HG03469 (cell line): ENCODE measurements at regions not wholly inside any gene's neighbourhood (a gene's known extent, or its start where the extent isn't known, plus 50 kb on each side); places are given as distances from the start of the nearest gene placed in this dataset.

Experiments
- ATAC-seq: cut with Tn5 transposase; IDR thresholded peaks from one replicate; pipeline ENCODE4 v1.9.1; 2021; ENCODE audit warnings: mild to moderate bottlenecking, moderate library complexity, moderate number of reproducible peaks; ENCODE audit not compliant: unreplicated experiment

DNA sequence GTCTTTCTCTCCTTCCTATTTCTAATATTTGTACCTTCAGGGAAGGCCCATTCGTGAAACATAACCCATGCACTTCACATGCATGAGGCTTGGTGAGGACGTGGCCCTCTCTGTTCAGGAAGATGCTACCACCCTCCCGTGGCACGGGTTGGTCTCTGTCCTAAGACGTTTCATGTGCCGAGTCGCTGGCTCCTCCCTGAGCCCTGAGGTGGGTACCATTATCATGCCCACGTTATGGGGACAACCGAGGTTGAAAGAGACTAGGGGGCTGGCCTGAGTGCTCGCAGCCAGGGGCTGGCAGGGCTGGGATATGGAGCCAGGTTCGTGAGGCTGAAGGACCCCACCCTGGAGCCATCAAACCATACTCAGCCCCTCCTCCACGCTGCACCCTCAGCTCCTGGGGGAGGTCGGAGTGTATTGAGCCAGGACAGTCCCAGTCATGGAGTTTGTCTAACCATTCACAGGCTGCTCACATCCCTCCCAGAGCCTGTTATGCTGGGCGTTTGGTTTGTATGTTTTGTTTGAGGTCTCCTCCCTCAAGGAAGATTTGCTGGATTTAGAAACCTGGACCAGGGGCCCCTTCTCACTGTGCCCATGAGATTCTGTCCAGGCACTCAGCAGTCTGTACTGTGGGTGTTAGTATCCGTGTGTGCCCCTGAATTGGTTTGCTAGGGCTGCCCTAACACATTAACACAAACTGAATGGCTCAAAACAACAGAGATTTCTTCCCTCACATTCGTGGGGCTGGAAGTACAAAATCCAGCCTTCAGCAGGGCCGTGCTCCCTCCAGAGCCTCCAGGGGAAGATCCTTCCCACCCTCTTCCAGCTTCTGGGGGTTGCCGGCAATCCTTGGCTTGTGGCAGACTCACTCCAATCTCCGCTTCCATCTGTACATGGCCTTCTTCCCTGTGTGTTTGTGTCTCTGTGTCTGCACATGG, 88.3 kb downstream of the ANKRD60 start:
- no peak for ATAC-seq

DNA sequence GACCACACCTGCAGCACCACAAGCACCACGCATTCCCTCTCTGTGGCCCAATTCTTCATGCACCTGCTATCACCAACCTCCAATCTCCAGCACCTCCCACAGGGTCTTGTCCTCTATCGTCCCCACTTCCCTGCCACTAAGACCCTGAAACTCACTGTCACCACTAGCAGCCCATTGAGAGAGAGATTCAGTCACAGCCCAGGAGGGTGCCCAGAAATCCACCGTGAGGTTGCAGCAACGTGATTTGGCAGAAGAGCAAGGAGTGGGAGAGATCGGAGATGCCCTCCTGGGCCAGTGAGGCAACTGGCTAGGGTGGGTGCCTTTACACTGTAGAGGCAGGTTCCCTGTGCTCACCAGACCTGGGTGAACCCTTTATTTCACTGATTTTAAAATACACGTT, 90.1 kb downstream of the ANKRD60 start:
- no peak for ATAC-seq

DNA sequence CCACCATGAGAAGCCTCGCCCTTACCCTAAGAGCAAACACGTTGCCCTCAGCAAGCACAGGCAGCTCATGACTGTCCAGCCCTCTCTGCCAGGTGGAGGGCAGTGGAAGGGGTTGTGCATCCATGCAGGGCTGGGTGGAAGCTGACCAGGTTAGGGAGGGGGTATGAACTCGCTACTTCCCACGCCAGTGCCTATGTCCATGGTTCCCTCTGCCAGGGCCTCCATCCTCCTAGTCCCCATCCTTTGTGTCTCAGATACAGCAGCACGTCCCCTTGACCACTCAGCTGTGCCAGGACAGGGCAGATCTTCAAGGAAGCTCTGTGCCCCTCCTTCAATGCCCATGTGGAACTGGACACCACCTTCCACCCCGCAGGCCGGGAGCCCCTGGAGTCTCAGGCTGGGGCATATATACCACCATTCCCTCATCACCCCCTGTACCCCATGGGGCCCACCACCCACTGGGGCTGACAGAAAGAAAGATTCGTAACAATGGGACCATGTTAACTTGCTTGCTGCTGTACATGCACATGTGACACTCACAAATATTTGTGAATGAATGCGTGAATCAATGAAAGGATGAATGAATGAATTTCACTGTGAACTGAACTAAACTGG, 90.7 kb downstream of the ANKRD60 start:
- ATAC-seq: no peak

DNA sequence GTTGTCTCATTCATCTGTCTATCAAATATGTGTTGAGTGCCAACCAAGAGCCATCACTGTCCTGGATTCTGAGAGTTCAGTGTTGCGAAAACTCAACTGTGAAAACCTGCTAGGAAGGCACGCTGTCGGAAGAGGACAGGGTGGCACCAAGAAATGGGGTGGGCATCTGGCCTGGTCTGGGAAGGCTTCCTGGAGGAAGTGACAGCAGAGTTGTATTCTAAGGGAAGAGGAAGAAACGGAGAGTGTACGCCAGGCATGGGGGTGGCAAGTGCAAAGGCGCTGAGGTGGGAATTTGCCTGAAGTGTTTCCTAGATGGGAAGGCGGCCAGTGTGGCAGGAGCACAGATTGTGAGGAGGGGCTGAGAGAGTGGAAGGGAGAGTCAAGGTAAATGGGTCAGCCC, 91.2 kb downstream of the ANKRD60 start:
- ATAC-seq: no peak

DNA sequence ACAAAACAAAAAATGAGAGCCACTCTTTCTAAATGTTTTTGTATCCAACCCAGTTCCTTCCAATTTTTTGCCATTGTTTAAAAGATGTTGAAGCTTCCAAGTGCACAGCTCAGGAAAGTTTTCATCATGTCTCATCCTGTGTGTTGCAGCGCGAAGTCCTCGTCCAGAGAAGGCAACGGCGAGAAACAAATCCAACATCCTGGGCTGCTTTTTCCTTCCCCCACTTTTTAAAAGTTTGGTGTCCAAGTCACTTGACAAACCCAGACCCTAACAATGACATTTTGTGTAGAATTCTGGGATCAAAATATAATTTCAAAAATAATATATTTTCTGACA, 92.3 kb downstream of the ANKRD60 start:
- ATAC-seq: no peak

DNA sequence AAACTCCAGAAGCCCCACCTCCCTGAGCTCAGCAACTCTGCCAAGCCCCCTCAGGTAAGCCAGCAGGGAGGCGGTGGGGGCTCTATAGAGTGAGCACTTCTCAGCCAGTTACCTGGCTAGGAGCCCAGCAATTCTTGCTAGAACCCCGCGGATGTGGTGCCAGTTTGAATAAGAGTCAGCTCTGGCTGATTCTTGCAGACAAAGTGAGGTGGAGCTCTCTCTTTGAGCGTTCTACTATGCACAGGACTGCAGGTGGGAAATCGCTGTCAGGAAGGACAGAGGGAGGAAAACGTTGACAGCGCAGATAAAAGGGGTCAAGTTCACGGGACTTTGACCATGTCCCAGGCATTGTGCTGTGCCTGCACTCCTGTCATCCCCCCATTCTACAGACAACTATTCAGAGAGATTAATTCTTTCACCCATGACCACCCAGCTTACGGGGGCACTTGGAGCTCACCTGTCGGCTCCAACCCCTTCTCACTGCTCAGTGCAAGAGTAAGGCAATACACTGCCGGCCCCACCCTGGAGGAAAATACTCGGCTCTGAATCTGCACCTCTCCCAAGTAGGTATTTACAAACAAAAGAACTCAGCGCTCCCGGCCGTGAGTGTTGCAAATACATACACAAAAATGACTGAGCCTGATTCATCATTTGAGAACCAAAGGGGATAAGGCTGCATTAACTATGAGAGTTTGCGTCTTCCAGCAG, 92.9 kb downstream of the ANKRD60 start:
- ATAC-seq: no peak

DNA sequence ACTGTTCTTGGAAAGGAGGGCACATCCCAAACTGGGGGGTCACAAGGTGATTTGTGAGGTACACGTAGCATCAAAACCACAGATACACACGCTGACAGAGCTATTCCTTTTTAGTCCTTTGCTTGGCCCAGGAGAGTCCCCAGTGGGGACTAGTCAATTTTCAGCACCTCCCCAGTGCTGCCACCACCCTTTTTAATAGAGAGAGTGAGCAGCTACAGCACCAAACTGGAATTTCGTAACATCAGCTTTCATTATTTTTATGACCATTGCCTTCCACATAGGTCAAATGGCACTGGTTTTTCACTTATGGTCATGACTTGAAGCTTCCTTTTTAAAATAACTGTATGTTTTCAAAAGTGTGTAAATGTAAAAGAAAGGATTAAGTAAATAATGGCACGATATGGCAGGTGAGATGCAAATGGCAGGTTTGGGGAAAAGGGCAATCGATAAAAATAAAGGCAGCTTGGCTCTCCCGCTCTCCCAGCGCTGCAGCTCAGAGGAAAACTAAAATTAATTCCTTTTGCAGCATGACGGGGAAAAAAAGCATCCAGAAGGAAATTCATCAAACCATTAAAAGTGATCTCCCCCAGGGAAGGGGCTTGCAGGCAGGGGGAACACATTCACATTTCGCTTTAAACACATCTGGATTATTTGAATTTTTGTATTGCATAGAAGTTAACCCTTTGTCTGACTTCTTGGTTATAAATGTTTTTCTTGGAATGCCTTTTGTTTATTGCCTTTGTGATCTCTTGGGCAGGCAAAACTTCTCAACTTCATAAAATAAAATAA, 95.2 kb downstream of the ANKRD60 start:
- ATAC-seq: no peak

DNA sequence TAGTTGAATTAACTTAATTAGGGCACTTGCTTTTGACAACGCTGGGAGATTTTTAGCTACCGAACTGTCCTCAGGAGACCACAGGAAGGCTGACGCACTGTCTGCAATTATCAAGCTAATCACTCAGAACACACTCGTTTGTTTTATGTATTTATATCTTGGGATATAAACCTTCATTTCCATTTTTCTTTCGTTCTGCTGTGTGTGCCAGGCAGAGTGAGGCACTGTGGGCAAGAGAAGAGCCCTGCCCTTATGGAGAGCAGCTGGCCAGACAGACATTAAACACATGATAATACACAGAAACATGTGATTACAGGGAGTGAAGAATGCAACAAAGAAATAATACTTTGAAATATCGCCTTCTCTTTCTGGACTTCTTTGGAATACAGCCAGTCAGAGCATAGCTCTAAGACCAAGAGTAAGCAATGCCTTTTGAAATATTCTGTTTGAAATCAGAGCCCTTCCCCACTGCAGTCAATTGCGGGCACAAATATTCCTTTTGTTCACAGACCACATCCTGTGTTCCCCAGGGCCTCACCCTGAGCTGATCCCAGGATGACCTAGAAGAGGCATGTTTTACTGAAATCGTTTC, 96.8 kb downstream of the ANKRD60 start:
- ATAC-seq: no peak

DNA sequence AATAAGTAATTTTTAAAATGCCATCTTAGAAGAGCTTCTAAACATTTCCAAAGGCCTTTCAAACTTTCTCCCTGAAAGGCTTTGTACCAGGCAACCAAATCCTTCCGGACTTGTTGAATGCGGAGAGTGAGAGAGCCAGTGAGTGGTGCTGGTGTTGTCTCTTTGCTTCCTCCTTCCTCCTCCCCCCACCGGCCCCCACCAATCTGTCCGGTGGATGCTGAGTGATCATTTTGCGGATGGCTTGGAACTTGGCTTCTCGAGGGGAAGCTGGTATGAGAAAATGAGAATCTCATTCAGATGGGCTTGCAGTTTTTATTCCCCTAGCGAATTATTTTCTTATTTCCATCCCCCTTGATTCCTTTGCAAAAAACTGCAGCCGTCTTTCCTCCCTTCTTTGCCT, 97.3 kb downstream of the ANKRD60 start:
- ATAC-seq: no peak

DNA sequence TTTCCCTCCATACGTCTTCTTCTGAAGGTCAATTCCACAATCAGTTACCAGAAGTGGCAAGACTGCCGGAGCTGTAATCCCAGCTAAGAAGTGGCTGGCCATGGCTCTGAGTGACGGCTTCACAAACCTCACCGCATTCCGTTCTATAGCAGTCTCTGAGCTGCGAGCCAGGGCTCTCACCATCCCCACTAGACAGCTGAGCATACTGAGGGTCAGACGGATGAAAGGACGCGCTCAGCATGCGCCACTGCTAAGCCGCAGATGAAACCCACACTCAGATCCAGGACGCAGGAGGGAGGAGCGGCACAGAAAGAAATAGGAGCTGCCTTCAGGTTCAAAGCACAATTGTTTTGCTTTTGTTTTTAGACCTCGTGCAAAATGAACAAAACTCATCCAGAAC, 97.9 kb downstream of the ANKRD60 start:
- no peak for ATAC-seq

DNA sequence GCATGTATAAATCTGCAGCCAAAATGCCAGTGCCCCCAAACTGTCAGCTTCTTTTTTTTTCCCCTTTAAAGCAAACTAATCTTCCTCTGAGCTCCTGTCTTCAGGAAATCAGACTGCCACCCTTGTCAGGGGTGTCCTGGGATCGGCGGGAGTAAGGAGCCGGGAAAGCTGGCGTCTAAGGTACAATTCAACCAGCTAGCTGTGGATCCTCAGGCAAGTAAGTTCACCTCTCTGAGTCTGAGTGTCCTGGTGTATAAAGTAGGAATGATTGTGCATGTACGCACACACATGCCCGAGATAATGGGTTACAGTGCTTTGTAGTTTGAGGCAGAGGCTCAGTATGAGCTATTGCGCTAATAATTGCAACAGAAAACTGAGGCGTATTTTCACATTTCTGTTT, 98.3 kb downstream of the ANKRD60 start:
- no peak for ATAC-seq

DNA sequence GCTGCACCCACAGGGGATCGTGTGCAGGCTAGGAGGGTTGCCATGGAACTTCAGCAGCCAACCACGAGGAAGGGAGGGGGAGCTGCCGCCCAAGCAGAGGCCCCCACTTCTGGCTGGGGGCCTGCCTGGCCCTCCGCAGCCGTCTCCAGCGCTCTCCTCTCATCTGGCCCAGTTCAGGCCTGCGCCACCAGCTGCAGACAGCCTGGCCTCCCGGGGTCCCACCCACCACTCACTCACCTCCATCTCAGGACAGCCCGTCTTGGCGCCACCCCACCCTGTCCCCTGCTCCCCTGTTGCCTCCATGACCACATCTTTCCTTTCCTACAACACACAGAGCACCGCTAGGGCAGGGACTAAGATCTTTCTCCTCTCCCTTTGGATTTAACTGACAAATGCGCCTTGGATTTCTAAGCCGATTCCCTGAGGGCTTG, 98.7 kb downstream of the ANKRD60 start:
- ATAC-seq: no peak

DNA sequence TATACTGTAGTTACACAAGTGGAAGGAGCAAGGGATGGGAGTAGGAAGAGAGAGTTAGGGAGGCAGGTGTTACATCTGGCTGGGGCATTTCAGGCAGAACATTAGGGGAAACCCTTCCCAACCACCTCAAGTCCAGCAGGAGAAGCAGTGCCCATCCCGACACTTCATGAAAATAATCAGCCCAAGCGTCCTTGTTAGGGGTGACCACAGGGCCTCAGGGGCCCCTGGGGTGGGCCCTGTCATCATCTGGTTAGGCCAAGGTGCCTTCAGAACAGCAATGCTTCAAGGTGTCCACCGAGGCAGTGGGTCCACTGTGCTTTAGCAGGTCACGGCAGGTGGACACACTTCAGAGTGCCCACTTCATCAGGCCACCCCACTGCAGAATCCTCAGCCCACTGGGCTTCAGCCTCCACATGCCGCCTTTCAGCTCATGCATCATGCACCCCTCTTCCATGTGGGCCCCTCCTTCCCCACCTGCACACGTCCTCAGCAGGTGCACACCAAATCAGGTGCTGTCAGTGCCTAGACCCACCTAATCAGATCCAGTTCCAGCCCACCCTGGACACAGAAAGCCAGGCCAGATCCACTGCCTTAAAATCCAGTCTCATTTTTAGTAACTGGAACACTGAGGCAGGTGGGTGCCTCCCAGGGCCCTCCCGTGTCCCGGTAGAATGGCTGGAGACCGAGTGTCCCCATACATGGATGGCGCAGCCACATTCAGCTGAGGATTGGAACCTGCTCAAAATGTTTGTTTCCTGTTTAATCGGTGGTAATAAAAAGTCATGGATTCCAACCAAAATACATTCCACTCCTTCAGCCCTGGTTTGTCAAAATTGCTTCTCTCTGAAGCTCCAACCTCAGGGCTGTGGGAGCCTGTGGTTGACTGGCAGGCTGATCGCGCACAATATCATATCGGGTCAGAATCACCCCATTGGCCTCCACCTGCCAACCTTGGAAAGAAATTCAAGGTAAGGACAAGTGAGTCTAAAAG, 99.5 kb downstream of the ANKRD60 start:
- no peak for ATAC-seq

DNA sequence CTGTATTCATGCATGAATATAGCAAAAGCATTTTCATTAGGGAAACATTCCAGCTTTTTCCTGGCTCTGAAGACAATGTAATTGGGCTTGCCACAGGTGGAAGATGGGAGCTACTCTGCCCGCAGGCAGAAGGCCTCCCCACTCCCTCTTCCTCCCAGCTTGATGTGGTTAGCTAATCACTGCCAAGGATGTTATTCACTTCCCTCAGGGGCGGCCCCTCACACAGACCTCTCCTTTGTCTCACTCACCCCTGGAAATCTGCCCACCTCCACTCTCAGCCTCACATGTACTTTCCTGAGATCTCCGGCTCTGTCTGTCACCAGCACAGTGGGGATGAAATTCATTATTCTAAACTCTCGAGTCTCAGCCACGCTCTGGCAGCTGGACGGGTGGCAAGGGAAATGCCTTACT, 100.7 kb downstream of the ANKRD60 start:
- ATAC-seq: no peak

DNA sequence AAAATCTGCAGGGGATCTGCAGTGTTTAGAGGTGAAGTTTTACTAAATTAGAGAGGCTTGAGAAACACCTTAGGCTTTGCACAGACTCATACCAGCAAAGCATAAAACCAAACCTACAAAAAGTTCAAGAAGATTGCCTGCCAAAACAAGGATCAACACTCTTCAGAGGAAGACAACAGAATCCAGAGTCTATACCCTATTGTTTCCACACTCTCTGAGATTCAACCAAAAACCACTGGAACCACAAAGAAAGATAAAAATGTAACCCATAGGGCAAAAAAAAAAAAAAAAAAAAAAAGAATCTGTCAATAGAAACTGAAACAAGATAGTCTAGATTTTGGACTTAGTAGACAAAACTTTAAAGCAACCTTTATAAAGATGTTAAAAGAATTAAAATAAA, 102.7 kb downstream of the ANKRD60 start:
- ATAC-seq: no peak

DNA sequence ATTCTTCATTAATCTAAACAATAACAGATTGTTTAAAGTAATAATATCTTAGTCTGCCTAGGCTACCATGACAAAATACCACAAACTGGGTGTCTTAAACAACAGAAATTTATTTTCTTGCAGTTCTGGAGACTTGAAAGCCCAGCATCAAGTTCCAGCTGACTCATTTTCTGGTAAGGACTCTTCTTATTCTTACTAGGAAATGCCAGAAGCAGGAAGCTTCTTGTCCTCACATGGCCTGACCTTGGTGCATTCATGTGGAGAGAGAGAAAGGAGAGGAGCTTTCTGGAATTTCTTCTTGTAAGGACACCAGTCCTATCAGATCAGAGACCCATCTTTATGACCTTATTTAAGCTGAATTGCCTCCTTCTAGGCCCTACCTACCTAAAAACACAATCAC, 110.5 kb downstream of the ANKRD60 start:
- no peak for ATAC-seq

DNA sequence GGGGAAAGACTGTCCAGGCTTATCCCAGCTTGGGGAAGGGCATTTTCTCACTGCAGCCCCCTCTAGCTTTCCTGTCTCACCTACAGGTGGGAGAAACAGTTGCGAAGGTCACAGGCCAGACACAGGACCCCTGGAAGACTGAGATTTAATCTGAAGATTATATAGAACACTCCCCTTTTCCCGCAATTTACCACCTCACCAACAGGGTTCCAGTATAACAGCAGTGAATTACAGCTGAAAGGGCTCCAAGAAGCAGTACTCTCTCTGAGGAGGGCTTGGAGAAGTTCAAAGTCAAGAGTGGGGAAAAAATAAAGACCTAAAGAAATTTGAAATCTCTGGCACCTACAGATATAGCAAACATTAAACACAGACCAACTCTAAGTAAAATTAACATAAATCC, 111.9 kb downstream of the ANKRD60 start:
- ATAC-seq: no peak

DNA sequence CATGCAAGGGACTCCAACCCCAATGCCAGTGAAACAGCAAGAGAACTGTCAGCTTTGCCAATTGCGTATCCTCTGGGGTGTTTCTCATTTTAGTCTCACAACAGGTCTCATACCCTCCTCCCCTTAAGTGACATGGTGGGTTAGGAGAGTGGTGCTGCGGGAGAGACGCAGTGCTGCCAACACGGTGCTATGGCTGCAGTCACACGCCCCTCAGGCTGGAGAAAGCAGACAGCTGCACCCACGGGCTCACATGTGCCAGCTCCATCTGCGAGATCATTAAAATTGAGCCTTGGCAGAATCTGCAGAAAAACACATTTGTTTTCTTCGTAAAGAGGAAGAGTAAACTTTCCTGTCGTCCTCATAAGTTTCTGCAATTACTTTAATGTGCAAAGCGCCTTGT, 114.7 kb downstream of the ANKRD60 start:
- ATAC-seq: no peak

DNA sequence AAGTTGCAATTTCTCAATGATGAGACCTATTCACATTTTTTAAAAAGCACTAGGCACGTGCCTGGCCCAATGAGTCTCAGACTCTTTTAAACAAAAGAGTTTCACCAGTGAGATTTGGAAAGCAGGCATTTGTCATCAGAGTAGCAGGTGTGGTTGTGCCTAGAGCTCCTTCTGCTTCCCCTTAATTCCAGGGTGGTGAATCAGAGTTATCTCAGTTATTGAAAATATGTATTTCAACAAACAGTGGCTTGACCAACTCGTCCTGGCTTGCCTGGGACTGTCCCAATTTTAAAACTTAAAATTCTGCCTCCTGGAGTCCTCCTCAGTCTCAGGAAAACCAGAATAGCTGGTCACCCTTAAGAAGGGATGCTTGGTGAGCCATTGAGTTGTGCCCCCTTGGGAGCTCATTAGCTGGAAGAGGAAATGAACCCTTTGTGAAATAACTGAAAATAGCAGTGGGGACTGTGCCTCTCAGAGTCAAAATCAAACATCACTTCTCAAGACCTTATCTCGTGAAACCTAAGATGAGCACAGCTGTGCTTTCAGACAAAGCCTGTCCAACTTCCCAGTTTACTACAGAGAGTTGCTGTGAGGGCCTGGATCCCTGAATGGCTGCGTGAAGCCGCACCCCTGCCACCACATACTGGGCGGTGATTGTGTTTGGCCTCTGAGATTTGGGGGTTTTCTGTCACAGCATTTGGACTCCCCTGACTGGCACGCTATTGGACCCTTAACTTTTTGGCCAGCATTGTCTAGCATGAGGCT, 116.3 kb downstream of the ANKRD60 start:
- ATAC-seq: no peak
